Stimulated activated CD8-positive, alpha-beta memory T cell treated with anti-CD3 and anti-CD28 coated beads, Interleukin-4, amount 100 ng/mL, for 48 hours (primary cell): ENCODE measurements at regions not wholly inside any gene's neighbourhood (a gene's known extent, or its start where the extent isn't known, plus 50 kb on each side); places are given as distances from the start of the nearest gene placed in this dataset.
"Not testable (repeated sequence)": the region's sequence is repeated elsewhere in the genome, so short reads cannot be mapped to it uniquely, and the experiment has no call there.

Source experiments
- DNase-seq: peaks from one replicate; pipeline ENCODE4 v3.0.0-alpha.2; 2020

GRCh38 chr5:52623291-52623690, 164.4 kb upstream of the ITGA1 start:
- no peak for DNase-seq

- DNase-seq, result no peak
These were observed 163.4 kb upstream of the ITGA1 start for GRCh38 chr5:52624291-52624690.

GRCh38 chr5:52626312-52626711, 161.4 kb upstream of the ITGA1 start:
- DNase-seq, result no peak

GRCh38 chr5:52627740-52628139, 160.0 kb upstream of the ITGA1 start:
- no peak for DNase-seq

- DNase-seq, result no peak
These were observed 155.4 kb upstream of the ITGA1 start for GRCh38 chr5:52632281-52632680.

- DNase-seq, result not testable (repeated sequence)
These were observed 153.5 kb upstream of the ITGA1 start for GRCh38 chr5:52634171-52634570.

- DNase-seq, result no peak
These were observed 149.0 kb upstream of the ITGA1 start for GRCh38 chr5:52638732-52639131.

GRCh38 chr5:52648726-52649125, 139.0 kb upstream of the ITGA1 start:
- no peak for DNase-seq

- DNase-seq, result no peak
These were observed 132.6 kb upstream of the ITGA1 start for GRCh38 chr5:52655163-52655562.

- DNase-seq, result no peak
These were observed 131.0 kb upstream of the ITGA1 start for GRCh38 chr5:52656569-52657246.

- no peak for DNase-seq
These were observed 130.5 kb upstream of the ITGA1 start for GRCh38 chr5:52657247-52657645.

- no peak for DNase-seq
These were observed 129.5 kb upstream of the ITGA1 start for GRCh38 chr5:52658246-52658645.

- no peak for DNase-seq
These were observed 127.1 kb upstream of the ITGA1 start for GRCh38 chr5:52660621-52661020.

- DNase-seq, result no peak
These were observed 125.7 kb upstream of the ITGA1 start for GRCh38 chr5:52661903-52662595.

GRCh38 chr5:52665559-52665958, 122.2 kb upstream of the ITGA1 start:
- DNase-seq, result no peak

- no peak for DNase-seq
These were observed 119.6 kb upstream of the ITGA1 start for GRCh38 chr5:52668139-52668538.

- DNase-seq, result no peak
These were observed 119.1 kb upstream of the ITGA1 start for GRCh38 chr5:52668544-52669185.

- no peak for DNase-seq
These were observed 115.3 kb upstream of the ITGA1 start for GRCh38 chr5:52672459-52672858.

GRCh38 chr5:52673495-52673894, 114.2 kb upstream of the ITGA1 start:
- no peak for DNase-seq

GRCh38 chr5:52674815-52675545, 112.7 kb upstream of the ITGA1 start:
- DNase-seq, result no peak

- DNase-seq, result no peak
These were observed 105.2 kb upstream of the ITGA1 start for GRCh38 chr5:52682492-52682891.

- DNase-seq, result no peak
These were observed 103.7 kb upstream of the ITGA1 start for GRCh38 chr5:52684051-52684450.

GRCh38 chr5:52685566-52685965, 102.2 kb upstream of the ITGA1 start:
- no peak for DNase-seq

GRCh38 chr5:52685971-52686370, 101.7 kb upstream of the ITGA1 start:
- no peak for DNase-seq
